Left renal cortex interstitium (tissue), 4 donors: ENCODE measurements at regions not wholly inside any gene's neighbourhood (a gene's known extent, or its start where the extent isn't known, plus 50 kb on each side); places are given as distances from the start of the nearest gene placed in this dataset.
A peak's percentile ranks its signal among the peaks of the same experiment; 100 is the strongest.

ENCODE experiments used
- DNase-seq, 4 donors: peaks; one replicate each; pipeline ENCODE4 v3.0.0-alpha.2; 2013; ENCODE audit warnings: low read depth in 4 of 4, low spot score in 2 of 4, missing footprints in 1 of 4

- no peak for DNase-seq
These were observed 232.0 kb downstream of the MDFIC start for GRCh38 chr7:115153769-115154477.

- no peak for DNase-seq
These were observed 231.3 kb downstream of the MDFIC start for GRCh38 chr7:115153176-115153575.

GRCh38 chr7:115146148-115146547, 224.3 kb downstream of the MDFIC start:
- DNase-seq, result peak; percentile 4 to 50 (median 27)

DNA sequence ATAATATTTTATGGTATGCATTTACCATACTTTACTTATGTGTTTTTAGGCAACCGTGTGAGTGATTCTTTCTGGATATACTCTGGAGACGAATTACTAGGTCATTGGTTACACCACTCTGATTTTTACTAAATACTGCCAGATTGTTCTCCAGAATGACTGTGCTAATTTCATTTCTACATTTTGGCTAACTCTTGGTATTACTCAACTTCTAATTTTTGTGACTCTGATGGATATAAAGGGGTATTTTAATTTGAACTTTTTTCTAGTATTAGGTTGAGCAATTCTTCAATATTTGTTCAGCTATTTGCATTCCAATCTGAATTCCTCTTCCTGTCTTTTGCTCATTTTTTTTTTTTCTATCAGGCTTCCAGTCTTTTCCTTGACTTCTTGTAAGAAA, 223.6 kb downstream of the MDFIC start:
- DNase-seq, result no peak

- DNase-seq, result no peak
These were observed 215.9 kb downstream of the MDFIC start for GRCh38 chr7:115137816-115138215.

GRCh38 chr7:115136796-115137443, 215.0 kb downstream of the MDFIC start:
- no peak for DNase-seq

- no peak for DNase-seq
These were observed 214.0 kb downstream of the MDFIC start for GRCh38 chr7:115135769-115136410.

- DNase-seq, result no peak
These were observed 213.3 kb downstream of the MDFIC start for GRCh38 chr7:115135146-115135545.

DNA sequence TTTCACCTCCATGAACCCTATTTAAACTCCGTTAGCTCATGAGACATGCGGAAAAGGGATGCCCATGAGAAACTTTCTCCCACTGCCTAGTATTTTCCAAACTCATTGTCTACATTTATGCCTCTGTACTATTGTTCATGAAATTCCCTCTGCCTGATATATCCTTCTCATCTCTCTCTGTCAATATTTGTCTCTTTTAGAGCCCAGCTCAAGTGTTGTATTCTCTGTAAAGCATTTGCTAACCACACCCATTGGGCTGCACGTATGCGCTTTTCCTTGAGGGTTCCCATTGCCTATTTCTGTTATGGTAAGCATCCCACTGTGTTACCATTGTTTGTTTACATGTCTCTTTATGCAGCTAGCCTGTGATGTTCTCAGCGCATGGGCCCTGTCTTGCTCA, 211.4 kb downstream of the MDFIC start:
- no peak for DNase-seq

GRCh38 chr7:115132096-115132495, 210.2 kb downstream of the MDFIC start:
- no peak for DNase-seq

DNA sequence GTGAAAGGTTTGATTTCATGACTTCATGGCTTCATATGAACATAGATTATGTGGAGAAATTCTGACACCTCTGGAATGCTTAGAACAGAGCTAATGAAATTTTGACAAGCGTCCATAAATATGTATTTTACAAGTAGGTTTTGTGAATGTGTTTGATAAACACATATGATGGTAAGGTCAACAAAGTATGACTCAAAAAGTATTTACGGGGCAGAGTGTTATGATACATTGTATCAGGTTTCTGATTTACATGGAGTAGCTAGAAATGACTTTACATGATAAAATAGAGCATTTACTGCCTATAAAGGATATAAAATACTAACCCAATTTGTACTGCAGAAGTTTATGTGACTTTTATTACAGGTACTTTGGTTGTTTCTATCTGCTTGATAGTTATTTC, 206.3 kb downstream of the MDFIC start:
- no peak for DNase-seq

GRCh38 chr7:115127399-115128021, 205.6 kb downstream of the MDFIC start:
- no peak for DNase-seq

DNA sequence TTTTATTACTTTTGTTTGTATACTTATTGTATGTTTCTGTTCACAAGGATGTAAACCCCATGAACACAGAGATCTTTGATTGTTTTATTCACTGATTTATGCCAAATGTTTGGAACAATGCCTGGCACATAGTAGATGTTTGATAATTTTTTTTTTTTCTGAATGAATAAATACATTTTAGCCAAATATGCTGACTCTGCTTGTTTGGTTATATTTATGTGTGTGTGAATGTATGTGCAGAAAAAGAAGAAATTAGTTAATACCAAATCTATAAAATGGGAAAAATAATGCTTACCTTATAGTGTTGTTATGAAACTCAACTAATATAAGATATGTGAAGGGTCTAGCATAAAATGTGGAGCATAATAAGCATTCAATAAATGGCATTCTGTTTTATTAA, 203.9 kb downstream of the MDFIC start:
- DNase-seq, result no peak

- DNase-seq, result no peak
These were observed 203.4 kb downstream of the MDFIC start for GRCh38 chr7:115125312-115125711.

DNA sequence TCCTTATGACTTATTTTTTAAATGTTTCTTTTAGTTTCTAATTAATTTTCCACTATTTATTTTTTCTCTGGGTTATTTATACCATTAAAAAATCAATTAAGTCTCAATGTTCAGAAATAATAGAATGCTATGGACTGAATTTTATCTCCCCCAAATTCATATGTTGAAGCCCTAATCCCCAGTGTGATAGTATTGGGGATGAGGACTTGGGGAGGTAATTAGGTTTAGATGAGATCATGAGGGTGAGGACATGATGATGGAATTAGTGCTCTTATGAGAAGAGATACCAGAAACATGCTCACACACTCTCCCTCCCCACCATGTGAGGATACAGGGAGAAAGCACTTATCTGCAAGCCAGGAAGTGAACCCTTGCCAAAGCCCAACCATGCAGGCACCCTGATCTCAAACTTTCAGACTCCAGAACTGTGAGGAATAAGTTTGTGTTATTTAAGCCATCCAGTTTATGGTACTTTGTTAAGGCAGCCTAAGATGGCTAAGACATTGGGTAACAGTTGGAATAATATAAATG, 202.6 kb downstream of the MDFIC start:
- no peak for DNase-seq

DNA sequence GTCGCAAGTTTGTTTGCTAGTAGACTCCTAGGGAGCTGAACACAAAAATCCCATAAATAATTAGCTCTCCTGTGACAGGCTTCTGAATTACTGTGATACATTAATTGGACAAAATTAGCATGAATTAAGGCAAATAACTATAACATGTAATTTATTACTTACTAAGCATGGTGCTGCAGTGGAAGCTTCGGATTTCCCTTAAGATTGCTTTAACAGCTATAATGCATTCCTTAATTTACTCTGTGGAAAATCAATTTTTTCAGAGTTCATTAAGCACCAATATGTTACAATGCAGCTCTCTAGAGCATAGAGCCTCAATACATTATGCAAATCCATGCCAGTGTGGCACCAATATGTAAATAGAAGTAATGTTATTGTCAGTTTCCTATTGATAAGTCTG, 201.5 kb downstream of the MDFIC start:
- DNase-seq, result no peak

GRCh38 chr7:115122388-115122787, 200.5 kb downstream of the MDFIC start:
- no peak for DNase-seq

- DNase-seq, result no peak
These were observed 195.9 kb downstream of the MDFIC start for GRCh38 chr7:115117748-115118147.

DNA sequence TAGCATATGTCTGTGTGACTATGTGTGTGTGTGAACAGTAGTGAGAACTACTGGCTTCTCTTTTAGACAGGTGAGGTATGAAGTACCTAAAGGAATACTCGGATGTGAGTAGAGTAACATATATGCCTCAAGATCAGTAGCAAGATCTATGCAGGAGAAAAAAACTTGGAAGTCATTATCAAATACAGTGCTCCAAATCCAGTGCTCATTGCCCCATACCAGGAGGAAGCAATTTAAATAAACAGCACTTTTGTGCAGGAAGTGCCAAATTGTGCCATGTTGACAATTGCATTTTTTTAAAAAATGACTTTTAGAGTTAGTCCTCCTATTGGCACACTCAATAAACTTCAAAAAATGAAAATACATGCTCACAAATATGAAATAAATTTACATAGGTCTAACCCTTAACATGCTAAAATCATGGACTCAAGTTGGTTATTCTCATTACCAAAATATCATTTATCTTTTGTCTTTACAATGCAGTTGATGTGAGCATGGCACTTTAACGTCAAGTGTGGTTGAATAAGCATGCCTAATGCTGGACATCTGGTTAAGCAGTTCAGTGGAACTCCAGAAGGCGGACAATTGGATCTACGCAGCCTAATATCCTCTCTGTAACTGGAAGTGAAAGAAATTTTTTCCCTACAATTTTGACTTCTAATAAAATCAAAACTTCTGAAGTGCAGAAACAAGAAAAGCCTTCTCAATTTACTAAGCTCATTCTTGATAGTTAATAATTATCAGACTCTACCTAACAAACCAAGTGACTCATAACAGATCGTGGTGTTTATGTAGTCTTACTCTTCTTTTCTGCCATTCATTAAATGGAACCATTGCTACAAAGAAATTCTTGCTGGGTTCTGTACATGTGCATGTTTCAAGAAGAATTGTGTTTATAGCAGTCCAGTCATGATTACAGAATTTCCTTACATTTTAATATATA, 195.2 kb downstream of the MDFIC start:
- DNase-seq, result no peak

- no peak for DNase-seq
These were observed 191.9 kb downstream of the MDFIC start for GRCh38 chr7:115113776-115114175.
